SKM-1 treated with dmso at 0.1 percent for 144 hours (cell line): ENCODE measurements at regions not wholly inside any gene's neighbourhood (a gene's known extent, or its start where the extent isn't known, plus 50 kb on each side); places are given as distances from the start of the nearest gene placed in this dataset.
"Not testable (repeated sequence)": the region's sequence is repeated elsewhere in the genome, so short reads cannot be mapped to it uniquely, and the experiment has no call there.

Source experiments
- DNase-seq: peaks from one replicate; lab custom pipeline; 2025; ENCODE audit not compliant: unreplicated experiment; lab: John Stamatoyannopoulos, UW

DNA sequence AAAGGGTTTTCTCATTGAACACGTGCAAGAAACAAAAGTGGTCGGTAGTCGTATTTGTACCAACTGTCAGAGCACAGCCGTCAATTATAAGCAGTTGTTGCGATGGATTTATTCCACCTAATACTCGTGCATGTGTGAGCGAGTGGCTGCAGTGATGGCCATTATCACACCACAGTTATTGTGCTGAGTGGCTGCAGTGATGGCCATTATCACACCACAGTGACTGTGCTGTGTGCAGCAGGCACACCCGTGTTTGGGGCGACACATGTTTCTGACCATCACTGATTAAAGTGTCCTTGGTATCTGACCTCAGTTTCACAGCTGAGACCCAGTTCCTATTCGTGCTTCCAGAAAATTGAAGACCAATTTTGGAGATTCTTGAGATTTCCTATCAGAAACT lies 142.9 kb upstream of the PFKP start:
- DNase-seq, result no peak

DNA sequence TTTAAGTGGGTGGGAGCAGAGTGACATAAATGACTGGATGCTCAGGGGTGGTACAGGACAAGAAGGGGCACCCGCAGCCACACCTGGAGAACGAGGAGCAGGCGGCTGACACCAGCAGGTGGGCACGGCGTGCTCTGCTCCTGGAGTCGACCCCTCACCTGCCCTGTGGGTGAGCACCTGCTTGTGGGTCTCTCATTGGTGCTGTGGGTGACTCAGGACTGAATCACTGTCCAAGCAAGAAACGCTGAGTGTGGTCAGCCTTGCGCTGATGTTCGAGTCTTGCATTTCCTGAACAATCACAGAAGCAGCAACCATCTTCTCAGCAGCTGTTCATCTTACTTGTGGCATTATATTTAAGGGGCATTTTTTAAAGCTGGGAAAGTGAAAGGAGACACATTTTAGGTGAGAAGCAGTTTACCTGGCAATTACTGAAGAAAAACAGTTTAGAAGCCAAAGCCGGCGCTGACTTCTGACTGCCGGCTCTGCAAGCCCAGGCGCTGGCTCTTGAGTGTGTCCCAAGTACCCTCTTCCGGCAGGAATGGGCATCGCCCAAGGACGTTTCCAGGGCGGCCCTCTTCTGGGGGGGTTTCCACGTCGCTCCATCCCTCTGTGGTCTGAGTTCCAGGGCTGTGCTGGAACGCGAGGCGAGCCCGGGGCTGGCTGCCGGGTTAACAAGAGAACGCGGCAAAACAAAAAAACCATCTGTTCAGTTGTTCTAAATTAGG lies 145.2 kb upstream of the PFKP start:
- DNase-seq, result no peak

DNA sequence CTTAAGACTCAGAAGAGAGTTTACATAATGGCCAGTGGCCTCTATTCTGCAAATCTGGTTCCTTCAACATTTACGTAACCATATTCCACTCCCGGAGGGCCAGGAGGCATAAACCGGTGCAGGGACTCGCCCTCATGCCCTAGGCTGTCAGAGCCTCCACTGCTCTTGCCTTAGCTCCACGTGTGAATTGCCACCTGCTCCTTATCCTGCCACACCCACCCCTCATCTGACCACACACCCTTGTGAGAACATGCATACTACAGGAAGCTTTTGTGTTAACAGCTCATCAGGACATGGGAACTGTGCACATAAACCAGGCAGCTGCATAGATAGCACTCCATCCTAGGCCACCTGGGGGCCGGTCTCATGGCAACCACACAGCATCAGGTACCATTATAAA lies 146.7 kb upstream of the PFKP start:
- no peak for DNase-seq

DNA sequence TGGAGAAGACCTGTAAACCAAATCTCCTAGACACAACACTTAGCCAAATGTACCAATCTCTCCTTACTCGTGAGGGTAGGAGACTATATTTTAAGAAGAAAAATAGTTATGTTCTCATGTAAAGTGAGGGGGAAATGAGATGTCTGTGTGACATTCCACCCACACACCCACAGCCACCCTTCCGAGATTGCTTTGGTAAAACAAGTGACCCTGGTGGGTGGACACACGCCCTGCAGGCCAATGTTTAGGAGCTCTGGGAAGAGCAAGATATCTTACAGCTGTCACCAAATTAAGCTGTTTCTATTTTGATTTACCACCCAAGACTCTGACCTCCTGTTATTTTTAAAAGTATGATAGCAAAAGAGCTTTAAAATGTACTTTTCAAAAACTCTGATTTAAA lies 147.2 kb upstream of the PFKP start:
- DNase-seq, result no peak

DNA sequence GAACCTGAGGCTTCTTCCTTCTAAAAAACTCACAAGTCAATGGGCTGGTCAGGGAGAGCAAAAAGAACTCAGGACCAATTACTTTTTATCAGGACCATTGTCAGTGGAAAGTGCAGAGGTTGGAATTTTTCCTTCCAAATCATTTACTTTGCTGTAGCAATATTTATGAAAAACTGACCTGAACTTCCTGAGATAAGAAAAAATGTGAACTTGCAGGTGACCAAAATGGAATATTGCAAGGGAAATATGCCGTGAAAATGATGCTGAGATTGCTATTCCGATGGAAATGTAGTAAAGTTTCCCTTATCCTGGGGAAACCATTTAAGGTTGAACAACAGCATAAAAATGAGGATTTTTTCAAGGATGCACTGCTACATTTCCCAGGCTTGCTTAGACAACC lies 148.3 kb upstream of the PFKP start:
- no peak for DNase-seq

DNA sequence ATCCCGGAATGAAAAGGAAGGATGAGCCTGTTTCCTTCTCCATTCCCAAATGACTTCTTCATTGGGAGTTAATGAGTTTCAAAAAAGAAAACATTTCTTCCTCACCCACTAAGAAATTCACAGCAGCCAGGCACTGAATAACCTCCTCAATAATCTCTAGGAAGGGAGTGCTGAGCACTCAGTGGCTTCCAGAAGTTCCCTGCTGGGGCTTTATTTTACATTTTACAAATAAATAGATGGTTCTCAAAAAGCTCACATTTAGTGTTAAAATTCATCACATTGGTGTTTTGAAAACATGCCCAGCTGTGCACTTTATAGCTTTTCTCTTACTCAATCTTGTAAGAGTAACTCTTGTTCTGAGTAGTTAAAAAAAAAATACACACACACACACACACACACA lies 148.9 kb upstream of the PFKP start:
- no peak for DNase-seq

- DNase-seq, result no peak
These were observed 149.4 kb upstream of the PFKP start for GRCh38 chr10:2917926-2918325.

- no peak for DNase-seq
These were observed 151.9 kb upstream of the PFKP start for GRCh38 chr10:2915412-2915811.

- DNase-seq, result no peak
These were observed 152.6 kb upstream of the PFKP start for GRCh38 chr10:2914741-2915140.

DNA sequence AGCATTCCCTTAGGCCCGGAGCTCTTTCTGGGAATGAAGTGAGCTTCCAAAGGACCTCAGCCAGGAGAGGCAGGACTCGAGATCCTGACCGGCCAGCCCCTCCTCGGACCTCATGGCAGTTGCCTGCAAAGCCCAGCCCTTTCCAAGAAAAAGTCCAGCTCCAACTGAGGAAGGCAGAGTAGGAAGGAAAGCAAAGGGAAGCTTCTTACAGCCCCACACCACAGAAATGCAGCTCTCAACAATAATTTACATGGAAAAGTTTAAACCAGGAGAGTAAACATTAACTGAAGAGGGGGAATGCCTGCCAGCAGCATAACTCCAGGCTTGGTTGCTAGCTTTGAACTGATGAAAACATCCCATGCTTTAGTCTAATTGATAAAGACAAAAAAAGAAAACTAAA lies 153.9 kb upstream of the PFKP start:
- DNase-seq, result no peak

- no peak for DNase-seq
These were observed 156.7 kb upstream of the PFKP start for GRCh38 chr10:2910656-2911055.

DNA sequence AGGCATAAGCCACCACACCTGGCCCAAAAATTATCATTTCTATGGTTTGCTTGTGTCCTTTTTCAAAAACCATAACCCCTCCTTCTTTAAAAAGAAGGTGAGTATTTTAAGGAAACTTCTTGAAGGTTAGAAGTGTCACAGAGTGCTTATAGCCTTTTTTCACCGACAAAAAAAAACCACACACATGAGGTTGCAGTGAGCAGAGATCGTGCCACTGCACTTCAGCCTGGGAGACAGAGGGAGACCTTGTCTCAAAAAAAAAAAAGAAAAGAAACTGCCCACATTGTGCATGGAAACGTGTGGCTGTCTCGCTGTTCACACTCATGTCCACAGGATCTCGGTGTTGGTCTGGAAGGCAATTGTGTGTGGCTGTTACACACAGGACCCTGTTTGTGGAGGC lies 157.4 kb upstream of the PFKP start:
- no peak for DNase-seq

DNA sequence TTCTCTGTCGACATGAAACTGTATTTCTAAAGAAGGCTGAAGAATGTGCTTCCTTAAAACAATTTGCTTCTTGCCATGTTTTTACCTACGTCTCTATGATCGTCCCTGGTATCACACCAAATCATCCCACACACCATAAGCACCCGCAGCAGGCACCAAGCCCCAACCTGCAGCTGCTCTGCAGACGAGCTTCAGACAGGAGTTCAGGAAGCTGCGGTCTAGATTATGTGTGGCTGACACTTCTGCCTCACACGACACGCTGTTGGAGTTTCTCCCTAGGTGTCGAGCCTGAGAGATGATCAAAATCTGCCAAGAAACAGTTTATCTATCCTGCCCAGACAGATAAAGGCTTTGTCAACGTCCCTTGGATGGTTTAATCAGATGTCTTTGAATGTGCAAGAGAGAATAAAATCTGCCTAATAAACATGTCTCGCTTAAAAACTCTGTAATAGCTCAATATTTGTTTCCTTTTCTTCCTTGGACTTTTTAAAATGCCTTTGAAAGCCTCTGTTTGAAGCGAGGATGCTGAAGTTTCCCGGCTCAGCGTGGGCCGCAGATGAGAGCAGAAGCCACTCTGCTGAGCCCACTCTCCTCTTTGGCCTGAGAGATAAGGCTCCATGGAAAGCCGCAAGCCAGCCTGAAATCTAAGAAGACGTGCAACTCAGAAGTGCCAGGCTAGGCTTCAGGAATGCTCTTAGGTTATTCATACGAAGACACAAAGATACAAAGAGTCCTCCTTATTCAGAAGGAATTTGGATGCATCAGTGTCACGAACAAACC lies 158.3 kb upstream of the PFKP start:
- DNase-seq, result no peak

DNA sequence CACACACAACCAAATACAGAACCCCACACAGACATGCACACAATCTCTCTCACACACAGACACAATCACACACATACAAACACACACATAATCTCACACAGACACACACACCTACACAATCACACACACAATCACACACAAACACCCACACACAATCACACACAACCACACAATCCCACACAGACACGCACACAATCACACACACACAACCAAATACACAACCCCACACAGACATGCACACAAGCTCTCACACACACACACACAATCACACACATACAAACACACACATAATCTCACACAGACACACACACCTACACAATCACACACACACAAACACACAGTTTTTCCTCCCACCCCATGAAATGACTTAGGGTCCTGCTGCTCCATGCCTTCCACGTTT lies 160.4 kb upstream of the PFKP start:
- no peak for DNase-seq

GRCh38 chr10:2905851-2906250 lies 161.5 kb upstream of the PFKP start:
- no peak for DNase-seq

DNA sequence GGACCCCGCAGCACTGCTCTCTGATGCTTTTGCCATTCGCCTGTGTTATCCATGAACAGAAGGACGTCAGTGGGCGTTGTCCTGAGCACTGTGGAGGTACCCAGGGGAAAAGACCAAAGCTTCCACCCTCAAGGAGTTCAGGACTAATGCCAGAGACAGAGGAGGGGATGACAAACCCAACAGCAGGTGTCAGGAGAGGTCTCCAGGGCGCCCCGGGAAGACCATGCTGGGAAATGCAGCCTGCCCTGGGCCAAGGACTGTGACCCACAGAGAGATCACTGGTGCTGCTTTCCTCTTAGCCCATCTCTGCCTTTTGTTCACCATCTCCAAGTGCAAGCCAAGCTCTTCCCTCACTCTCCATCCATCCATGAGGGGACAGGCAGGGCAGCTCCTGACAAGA lies 166.8 kb upstream of the PFKP start:
- no peak for DNase-seq

DNA sequence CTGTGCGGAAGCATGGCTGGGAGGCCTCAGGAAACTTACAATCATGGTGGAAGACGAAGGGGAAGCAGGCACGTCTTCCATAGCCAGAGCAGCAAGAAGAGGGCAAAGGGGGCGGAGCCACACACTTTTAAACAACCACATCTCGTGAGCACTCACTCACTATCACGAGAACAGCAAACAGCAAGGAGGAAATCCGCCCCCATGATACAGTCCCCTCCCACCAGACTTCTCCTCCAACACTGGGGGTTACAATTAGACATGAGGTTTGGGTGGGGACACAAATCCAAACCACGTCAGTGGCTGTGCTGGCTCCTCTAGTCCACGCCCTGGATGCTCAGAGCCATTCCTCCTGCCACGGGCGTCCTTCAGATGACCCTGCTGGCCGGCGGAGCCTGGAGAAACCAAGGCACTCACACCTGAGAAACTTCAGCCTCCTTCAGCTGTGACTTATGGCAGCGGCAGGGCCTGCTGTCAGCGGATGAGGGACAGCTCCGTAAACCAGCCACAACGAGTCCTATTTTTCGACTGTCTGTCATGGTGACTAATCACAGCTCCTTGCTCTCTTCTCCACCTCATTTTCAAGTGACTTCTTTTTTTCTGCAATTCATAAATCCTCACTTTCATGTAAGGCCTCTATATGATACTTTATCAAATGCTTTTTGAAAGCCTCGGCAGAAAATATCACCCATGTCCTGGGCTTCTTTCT lies 167.9 kb upstream of the PFKP start:
- DNase-seq, result no peak

- no peak for DNase-seq
These were observed 168.9 kb upstream of the PFKP start for GRCh38 chr10:2898509-2898860.

DNA sequence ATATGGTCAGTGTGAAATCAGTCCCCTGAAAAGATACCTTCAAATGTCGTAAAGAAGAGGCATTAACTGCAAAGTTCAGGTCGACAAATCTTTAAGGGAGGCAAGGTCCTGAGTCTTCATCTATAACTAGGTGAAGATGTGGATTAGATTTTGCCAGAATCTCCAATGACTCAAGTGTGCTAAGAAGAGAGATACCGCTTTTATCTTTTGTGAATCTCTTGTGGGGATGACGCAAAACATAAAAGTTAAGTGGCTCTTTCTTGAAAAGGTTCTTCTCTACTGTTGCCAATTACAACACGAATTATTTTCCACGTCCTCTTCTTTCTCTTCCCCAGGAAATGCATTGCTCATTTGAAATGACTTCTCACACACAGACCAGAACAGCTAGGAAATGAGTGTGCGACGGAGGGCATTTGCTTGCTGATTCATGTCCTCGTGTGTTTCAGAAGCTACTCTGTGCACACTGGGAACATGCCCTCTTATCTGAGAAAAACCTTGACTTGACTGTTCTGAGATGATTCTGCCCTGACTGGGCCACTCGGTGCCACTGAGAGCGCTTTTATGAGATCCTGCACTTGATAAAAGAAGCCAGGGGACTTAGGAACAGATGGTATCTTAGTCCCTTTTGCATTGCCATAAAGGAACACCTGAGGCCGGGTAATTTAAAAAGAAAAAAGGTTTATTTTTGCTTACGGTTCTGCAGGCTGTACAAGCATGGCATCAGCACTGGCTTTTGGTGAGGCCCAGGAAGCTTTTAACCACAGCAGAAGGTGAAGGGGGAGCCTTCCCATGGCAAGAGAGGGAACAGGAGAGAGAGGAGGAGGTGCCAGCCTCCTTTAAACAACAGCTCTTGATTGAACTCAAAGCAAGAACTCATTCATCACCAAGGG lies 169.5 kb upstream of the PFKP start:
- no peak for DNase-seq

DNA sequence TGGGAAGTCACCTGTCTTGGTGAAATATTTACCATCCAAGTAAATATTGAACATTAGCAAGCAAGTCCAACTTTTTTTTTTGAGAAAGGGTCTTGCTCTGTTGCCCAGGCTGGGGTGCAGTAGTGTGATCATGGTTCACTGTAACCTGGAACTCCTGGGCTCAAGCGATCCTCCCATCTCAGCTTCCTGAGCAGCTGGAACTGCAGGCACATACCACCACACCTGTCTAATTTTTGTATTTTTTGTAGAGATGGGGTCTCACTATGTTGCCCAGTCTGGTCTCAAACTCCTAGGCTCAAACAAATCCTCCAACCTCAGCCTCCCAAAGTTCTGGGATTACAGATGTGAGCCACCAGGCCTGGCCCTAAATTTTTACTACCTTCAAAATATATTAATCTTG lies 171.0 kb upstream of the PFKP start:
- DNase-seq, result not testable (repeated sequence)

DNA sequence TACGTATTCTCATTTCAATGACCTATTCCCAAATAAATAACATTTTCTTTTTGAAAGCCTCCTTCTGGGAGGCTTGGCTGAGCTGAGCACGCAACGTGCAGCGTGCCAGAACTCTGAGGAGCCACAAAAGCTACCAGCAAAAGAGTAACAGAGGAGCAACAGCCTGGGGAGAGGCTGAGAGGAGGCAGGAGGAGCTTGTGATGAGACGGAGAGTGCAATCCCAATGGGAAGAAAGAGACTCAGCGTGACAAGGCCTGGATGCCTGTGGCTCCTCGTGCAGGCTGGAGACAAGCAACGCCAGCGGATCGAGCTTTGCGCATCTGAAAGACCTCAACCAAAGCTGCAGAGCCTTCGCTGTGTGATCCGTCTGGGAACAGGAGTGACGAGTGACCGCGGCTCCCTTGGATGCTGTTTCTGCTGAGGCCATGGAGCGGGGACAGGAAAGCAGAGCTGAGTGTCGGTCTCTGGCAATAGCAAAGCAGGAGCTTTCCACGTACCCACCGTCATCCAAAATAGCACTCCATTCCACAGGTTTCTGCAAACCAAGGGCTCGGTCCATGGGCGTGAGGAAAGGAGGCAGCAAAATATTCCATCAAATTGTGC lies 171.7 kb upstream of the PFKP start:
- no peak for DNase-seq
